GM21360 (cell line): ENCODE measurements at regions not wholly inside any gene's neighbourhood (a gene's known extent, or its start where the extent isn't known, plus 50 kb on each side); places are given as distances from the start of the nearest gene placed in this dataset.
"Not testable (repeated sequence)": the region's sequence is repeated elsewhere in the genome, so short reads cannot be mapped to it uniquely, and the experiment has no call there.

ENCODE experiments used
- ATAC-seq: cut with Tn5 transposase; IDR thresholded peaks from one replicate; pipeline ENCODE4 v1.9.1; 2021; ENCODE audit warnings: mild to moderate bottlenecking, moderate library complexity; ENCODE audit not compliant: unreplicated experiment

DNA sequence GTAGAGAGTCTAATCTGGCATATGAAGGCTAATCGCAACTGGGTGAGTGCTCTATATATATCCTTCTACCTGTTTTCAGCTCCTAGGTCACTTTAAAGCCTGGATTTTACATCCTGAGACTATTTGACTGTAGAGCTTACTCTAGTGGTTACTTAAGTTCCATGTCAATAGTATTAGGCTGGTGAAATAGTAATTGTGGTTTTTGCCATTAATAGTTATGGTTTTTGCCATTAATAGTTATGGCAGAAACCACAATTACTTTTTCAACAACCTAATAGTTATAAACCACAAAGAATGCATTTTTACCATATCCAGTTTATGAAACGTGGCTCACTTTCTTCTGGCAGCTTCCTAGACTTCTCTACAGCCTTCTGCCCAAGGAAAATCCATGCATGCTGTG, 263.1 kb upstream of the KIAA1217 start:
- ATAC-seq = no peak

DNA sequence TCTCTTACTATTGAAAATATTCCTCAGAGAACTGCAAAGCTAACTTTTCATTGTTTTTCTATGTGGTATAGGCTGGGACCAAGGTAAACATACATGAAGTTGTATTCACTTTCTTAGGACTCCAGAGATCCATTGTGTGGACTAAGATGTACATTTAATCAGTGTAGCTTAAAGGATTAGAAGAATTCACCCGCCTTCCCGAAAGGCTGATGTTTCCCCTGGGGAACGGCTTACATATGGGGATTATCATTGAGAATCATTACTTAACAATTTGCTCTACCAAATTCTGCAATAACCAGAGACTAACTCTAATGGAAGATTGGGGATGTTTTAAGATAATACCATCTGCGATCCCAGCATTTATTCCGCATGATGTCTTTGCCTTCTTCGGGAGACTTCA, 257.1 kb upstream of the KIAA1217 start:
- no peak for ATAC-seq

DNA sequence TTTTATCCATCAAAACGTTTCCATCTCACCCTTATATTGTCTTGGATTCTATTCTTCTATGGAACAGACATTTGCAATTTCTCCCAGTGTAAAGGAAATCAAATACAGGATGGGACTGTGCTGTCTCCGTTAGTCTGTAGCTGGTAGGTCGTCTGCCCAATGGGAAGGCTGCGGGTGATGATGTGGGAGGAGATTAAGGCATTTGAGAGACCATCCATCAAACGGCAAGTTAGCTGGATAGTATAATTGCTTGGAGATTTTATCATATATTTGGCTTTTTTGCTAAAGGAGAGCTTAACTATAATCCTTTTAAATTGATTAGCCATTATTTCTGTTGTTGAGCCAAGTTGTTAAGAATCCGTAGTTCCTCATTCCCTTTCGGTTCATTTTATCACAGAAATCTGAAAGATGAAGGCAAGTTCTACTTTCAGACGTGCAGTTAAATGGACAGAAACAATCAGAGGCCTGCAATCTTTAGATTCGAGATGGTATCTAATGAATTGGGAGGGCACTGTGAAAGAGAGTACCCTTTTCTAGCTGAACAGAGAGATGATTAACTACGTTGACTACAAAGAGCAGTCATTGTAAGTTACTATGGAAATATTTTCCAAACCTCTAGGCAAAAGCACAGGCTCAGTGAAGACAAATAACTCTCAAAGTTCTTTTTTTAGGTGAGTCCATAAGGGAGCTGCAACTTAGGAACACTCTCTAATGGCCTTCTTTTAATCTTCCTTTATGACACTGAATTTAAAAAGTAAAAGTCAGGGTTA, 253.3 kb upstream of the KIAA1217 start:
- ATAC-seq = no peak

DNA sequence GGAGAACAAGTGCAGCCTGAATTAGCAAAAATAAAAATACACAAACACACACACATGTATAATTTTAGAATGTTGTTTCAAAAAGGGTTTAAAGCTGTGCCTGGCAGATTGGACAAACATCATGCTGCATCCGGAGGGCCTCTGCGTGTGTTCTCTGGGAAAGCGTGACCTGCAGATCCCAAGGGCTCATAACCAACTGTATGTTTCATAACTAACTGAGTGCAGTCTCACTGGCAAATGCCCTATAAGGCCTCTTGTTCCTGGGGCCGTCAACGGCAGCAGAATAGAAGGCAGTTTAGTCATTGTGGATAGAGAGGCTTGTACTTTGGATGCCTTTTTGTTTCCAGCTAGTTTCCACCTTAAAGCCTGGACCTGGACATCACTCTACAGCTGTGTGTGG, 243.8 kb upstream of the KIAA1217 start:
- no peak for ATAC-seq

GRCh38 chr10:23965880-23966279, 243.1 kb upstream of the KIAA1217 start:
- ATAC-seq = no peak

DNA sequence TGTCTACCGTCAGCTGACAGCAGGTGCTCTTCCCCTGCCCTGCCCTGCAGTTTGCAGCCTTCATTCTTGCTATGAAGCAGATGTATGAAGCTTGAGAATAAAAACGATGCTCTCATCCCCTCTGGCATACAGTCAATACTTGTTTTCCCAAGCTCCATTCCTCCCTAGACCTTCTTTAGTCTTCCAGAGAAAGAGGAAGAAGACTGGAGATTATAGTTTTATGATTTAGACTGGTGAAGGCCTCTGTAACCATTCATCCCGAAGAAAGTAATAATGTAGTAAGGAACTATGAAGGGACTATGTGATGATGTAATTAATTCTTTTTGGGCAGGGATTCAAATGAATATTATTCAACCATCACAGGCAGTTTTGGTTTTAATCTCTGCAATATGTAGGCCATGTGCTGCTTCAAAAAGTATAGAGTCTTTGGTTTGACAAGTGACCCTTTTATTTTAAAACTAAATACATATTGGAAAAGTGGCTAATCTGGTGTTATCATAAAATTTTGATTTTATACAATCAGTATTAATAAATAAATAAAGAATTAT, 242.4 kb upstream of the KIAA1217 start:
- ATAC-seq = no peak

- ATAC-seq = no peak
These were observed 240.6 kb upstream of the KIAA1217 start for GRCh38 chr10:23968301-23968700.

- no peak for ATAC-seq
These were observed 234.1 kb upstream of the KIAA1217 start for GRCh38 chr10:23974746-23975272.

DNA sequence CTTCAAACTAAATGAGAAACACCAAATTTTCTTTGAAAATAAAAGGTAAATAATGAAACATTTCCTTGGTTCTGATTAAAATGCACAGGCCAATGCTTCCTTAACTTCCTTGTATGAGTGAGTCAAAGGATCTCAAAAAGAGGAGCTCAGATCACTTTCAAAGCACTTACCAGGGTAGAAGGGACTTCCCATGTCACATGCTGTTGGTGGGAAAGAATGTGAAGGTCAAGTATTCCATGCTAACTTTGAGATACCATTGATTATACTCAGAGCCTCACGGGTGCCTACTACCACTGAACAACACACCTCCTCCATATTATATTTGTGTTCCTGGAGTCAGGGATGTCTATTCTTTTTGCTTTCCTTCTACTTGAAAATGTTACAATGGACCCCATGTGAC, 233.5 kb upstream of the KIAA1217 start:
- no peak for ATAC-seq

GRCh38 chr10:23976275-23976674, 232.7 kb upstream of the KIAA1217 start:
- ATAC-seq = no peak

DNA sequence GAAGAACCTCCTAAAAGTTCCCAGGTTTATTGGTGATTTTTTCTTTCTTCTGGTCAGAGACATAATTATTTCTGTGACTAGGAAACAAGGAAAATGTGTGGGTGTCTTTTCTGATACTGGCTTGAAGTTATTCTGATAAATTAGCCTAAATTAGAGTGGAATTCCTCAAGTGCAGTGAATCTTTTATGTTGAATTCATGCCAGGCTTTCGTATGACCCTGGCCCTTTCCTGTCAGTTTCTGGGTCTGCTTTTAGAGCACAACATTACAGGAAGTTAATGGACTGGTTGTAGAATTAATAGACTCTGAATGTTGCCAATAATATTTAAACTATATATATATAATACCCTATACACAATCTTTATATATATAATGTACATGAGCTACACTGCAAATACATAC, 230.6 kb upstream of the KIAA1217 start:
- no peak for ATAC-seq

DNA sequence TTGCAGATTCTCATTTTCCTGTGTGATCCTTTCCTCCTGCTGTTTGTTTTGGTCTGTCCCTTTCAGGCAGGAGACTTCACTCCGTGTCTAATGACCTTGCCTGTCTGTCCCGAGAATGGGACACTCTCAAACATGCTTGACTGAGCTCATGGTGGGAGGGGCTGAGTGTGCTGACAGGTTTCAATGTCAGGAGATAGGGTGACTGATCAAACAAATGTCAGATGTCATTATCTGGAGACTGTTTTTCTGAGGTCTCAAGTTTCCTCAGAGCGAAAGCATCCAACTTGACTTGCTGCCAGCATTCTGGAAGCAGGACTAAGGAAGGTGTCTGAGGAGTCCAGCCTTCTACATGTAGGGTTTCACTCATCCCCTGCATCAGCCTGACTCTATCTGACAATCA, 228.8 kb upstream of the KIAA1217 start:
- no peak for ATAC-seq

GRCh38 chr10:23981520-23982309, 227.2 kb upstream of the KIAA1217 start:
- ATAC-seq = no peak

GRCh38 chr10:23984405-23984804, 224.5 kb upstream of the KIAA1217 start:
- ATAC-seq = not testable (repeated sequence)

GRCh38 chr10:23988006-23988405, 220.9 kb upstream of the KIAA1217 start:
- ATAC-seq = no peak

DNA sequence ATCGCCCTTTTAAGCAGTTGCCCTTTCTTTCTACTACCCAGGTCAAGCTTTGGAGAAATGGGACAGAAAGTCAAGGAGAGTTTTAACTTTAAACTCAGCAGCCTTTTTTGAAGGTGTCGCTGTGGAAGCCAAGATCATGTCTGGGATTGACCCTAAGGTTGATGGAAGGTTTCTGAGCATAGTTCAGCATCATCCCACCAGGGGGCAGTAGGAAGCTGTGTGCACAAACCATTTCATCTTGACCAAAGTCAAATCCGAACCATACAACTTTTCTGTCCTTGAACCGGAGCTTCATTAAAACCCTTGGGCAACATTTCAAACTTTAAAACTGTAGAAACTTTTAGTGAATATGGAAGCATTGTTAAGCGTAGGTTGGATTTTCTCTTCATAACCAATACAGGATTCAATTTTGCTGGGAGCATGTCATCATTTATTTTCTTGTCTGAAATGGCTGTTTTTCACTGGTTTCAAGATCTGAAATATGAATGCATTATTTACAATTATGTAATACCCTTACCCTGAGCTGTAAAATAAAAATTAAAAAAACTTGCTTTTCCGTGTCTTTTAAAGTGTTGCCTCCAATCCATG, 214.4 kb upstream of the KIAA1217 start:
- no peak for ATAC-seq

GRCh38 chr10:23999445-23999844, 209.5 kb upstream of the KIAA1217 start:
- ATAC-seq = no peak

- no peak for ATAC-seq
These were observed 208.6 kb upstream of the KIAA1217 start for GRCh38 chr10:24000271-24000813.

- ATAC-seq = no peak
These were observed 202.2 kb upstream of the KIAA1217 start for GRCh38 chr10:24006741-24007140.

- ATAC-seq = no peak
These were observed 201.6 kb upstream of the KIAA1217 start for GRCh38 chr10:24007359-24007758.
